Fibroblast of lung (primary cell): ENCODE measurements at regions not wholly inside any gene's neighbourhood (a gene's known extent, or its start where the extent isn't known, plus 50 kb on each side); places are given as distances from the start of the nearest gene placed in this dataset.
"Not testable (repeated sequence)": the region's sequence is repeated elsewhere in the genome, so short reads cannot be mapped to it uniquely, and the experiment has no call there.

ENCODE experiments used
- DNase-seq, 2 donors: peaks; one replicate each; pipeline versions ENCODE4 v3.0.0 to v3.0.0-alpha.2; 2010; ENCODE audit warnings: low read depth in 2 of 2
- H2AFZ ChIP-seq: 2 replicates; pipeline ENCODE4 v1.5.1; 2012; ENCODE audit warnings: low read length, control low read depth, inconsistent platforms
- H3K27ac ChIP-seq: 2 replicates; pipeline ENCODE4 v1.5.1; 2011; ENCODE audit warnings: low read length, control low read depth; ENCODE audit not compliant: insufficient read depth
- H3K27me3 ChIP-seq: 2 replicates; pipeline ENCODE4 v1.5.1; 2011; ENCODE audit warnings: mild to moderate bottlenecking, low read length; ENCODE audit not compliant: control insufficient read depth, insufficient read depth
- H3K36me3 ChIP-seq: 2 replicates; pipeline ENCODE4 v1.5.1; 2011; ENCODE audit warnings: low read length; ENCODE audit not compliant: control insufficient read depth, insufficient read depth
- H3K4me1 ChIP-seq: 2 replicates; pipeline ENCODE4 v1.5.1; 2011; ENCODE audit warnings: low read length; ENCODE audit not compliant: control insufficient read depth, insufficient read depth; ENCODE audit errors: extremely low read depth
- H3K4me2 ChIP-seq: 2 replicates; pipeline ENCODE4 v1.5.1; 2011; ENCODE audit warnings: low read length, control low read depth; ENCODE audit not compliant: insufficient read depth; ENCODE audit errors: extremely low read depth
- H3K4me3 ChIP-seq, 4 experiments: fragments of 200-600 bp in 1 of 4; sonication (generic) in 1 of 4; replicated peaks in 1 of 4; 2 replicates each; pipeline ENCODE4 v1.5.1; 2011 to 2016; ENCODE audit warnings: low read length in 4 of 4, low read depth in 3 of 4, mild to moderate bottlenecking in 3 of 4, control low read depth in 2 of 4, inconsistent platforms in 1 of 4, mixed read lengths in 1 of 4; ENCODE audit not compliant: insufficient read depth in 1 of 4; ENCODE audit errors: control extremely low read depth in 1 of 4
- H3K79me2 ChIP-seq: 2 replicates; pipeline ENCODE4 v1.5.1; 2012; ENCODE audit warnings: mild to moderate bottlenecking, low read length, inconsistent platforms; ENCODE audit not compliant: control insufficient read depth, insufficient read depth
- H3K9ac ChIP-seq: 2 replicates; pipeline ENCODE4 v1.5.1; 2011; ENCODE audit warnings: mild to moderate bottlenecking, low read length, control low read depth; ENCODE audit not compliant: insufficient read depth
- H3K9me3 ChIP-seq: 2 replicates; pipeline ENCODE4 v1.5.1; 2012; ENCODE audit warnings: low read depth, low read length; ENCODE audit not compliant: control insufficient read depth, insufficient read depth
- H4K20me1 ChIP-seq: 2 replicates; pipeline ENCODE4 v1.5.1; 2011; ENCODE audit warnings: low read length; ENCODE audit not compliant: control insufficient read depth, insufficient read depth; ENCODE audit errors: extremely low read depth
- EZH2 ChIP-seq: IDR thresholded peaks from 2 replicates; pipeline ENCODE4 v1.5.1; 2012; ENCODE audit warnings: low read length, control low read depth, mild to moderate bottlenecking; ENCODE audit errors: missing control alignments
- TF ChIP-seq, protein P1 (sequence below), 2 donors: IDR thresholded peaks in 1 of 2; conservative IDR thresholded peaks in 1 of 2; 1 replicate in 1 of 2; 2 replicates in 1 of 2; pipeline ENCODE4 v1.5.1; 2011 to 2012; ENCODE audit warnings: low read length in 2 of 2, control low read depth in 1 of 2, inconsistent platforms in 1 of 2, low read depth in 1 of 2, mild to moderate bottlenecking in 1 of 2

DNA sequence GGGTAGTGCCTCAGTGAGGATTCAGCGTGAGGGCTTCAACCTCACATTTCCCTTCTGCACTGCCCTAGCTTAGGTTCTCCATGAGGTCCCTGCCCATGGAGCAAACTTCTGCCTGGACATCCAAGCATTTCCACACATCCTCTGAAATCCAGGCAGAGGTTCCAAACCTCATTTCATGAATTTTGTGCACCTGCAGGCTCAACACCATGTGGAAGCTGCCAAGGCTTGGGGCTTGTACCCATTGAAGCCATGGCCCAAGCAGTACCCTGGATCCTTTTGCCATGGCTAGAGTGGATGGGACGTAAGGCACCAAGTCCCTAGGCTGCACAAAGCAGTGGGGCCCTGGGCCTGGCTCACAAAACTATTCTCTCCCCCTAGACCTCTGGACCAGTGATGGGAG is 877.1 kb upstream of the KLHL1 start:
- TF ChIP-seq EZH2: no peak
- TF ChIP-seq, protein P1, sequence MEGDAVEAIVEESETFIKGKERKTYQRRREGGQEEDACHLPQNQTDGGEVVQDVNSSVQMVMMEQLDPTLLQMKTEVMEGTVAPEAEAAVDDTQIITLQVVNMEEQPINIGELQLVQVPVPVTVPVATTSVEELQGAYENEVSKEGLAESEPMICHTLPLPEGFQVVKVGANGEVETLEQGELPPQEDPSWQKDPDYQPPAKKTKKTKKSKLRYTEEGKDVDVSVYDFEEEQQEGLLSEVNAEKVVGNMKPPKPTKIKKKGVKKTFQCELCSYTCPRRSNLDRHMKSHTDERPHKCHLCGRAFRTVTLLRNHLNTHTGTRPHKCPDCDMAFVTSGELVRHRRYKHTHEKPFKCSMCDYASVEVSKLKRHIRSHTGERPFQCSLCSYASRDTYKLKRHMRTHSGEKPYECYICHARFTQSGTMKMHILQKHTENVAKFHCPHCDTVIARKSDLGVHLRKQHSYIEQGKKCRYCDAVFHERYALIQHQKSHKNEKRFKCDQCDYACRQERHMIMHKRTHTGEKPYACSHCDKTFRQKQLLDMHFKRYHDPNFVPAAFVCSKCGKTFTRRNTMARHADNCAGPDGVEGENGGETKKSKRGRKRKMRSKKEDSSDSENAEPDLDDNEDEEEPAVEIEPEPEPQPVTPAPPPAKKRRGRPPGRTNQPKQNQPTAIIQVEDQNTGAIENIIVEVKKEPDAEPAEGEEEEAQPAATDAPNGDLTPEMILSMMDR (conservative IDR thresholded peaks at IDR 0.05 in 1 of 2, IDR thresholded peaks at IDR 0.05 in 1 of 2; ENCODE audit: low read depth in 1 of 2, low read length in 2 of 2): no peak
- Histone ChIP-seq H3K27ac (no peak overlapping the region), H3K27me3 (no peaks in the 10 kb centered on the region), H3K9me3 (no peaks in the 10 kb centered on the region), H3K4me2 (no peak overlapping the region), H3K4me3 (no peak overlapping the region), H3K9ac (no peak overlapping the region), H2AFZ (no peak overlapping the region), H3K4me1 (no peaks in the 10 kb centered on the region), H3K79me2 (no peaks in the 10 kb centered on the region), H4K20me1 (no peaks in the 10 kb centered on the region), H3K36me3 (no peaks in the 10 kb centered on the region)
- no peak for DNase-seq

DNA sequence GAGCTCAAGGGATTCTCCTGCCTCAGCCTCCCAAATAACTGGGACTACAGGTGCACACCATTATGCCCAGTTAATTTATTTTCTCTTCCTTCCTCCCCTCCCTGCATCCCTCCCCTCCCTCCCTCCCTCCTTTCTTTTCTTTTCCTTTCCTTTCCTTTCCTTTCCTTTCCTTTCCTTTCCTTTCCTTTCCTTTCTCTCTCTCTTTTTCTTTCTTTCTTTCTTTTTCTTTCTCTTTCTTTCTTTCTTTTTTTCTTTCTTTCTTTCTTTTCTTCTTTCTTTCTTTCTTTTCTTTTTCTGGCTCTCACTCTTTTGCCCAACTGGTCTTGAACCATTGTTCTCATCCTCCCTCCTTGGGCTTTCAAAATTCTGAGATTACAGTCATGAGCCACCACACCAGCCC is 873.0 kb upstream of the KLHL1 start:
- not testable (repeated sequence) for H2AFZ ChIP-seq, H4K20me1 ChIP-seq, H3K9ac ChIP-seq, H3K79me2 ChIP-seq, H3K27ac ChIP-seq, H3K4me2 ChIP-seq, DNase-seq, H3K27me3 ChIP-seq, H3K9me3 ChIP-seq, H3K4me1 ChIP-seq, H3K4me3 ChIP-seq, H3K36me3 ChIP-seq

DNA sequence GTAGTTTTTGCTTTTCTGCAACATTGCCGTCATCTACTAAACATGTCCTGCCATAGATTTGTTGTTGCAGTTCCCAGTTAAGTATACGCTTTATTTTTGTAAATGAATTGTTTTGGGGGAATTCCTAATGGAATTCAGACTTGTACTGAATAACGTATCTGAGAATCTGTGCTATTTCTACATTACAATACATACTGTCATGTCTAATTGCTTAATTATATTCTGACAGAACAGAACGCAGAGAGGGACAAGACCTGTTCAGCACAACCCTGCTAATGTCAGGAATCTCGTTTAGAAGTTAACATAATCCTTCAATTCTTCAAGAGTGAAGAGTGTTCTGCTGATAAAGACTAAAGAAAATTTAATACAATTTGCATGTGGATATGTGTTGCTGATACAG is 861.1 kb upstream of the KLHL1 start:
- Histone ChIP-seq H3K27me3 (no peaks in the 10 kb centered on the region), H3K27ac (no peak overlapping the region), H3K36me3 (no peaks in the 10 kb centered on the region), H3K9ac (no peak overlapping the region), H4K20me1 (no peaks in the 10 kb centered on the region), H3K9me3 (no peaks in the 10 kb centered on the region), H2AFZ (no peak overlapping the region), H3K79me2 (no peaks in the 10 kb centered on the region), H3K4me1 (no peaks in the 10 kb centered on the region), H3K4me2 (no peak overlapping the region), H3K4me3 (no peak overlapping the region)
- TF ChIP-seq EZH2: no peak
- TF ChIP-seq, protein P1 (conservative IDR thresholded peaks at IDR 0.05 in 1 of 2, IDR thresholded peaks at IDR 0.05 in 1 of 2; ENCODE audit: low read depth in 1 of 2, low read length in 2 of 2): no peak
- no peak for DNase-seq

DNA sequence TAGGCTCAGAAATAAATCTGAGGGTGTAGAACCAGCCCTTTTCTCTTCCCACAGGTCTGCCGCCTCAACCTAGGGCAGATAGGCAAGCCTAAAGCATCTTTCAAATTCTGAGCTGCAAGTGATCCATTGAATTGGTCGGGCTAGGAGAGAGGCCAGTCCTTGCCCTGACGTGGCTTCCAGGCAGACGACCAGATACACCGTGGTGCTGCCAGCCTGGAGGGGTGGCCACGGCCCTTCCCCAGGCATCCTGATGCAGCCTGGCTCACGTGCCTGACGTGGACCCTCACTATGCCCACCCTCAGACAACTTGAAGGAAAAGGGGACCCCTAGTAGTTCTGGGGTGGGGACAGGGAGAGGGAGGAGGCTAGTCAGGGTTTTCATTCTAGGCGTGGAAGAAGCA is 859.3 kb upstream of the KLHL1 start:
- H3K9ac ChIP-seq: no peak overlapping the region
- no peaks in the 10 kb centered on the region for H3K79me2 ChIP-seq
- no peak for DNase-seq
- no peaks in the 10 kb centered on the region for H3K4me1 ChIP-seq
- no peaks in the 10 kb centered on the region for H3K36me3 ChIP-seq
- no peak overlapping the region for H3K27ac ChIP-seq
- no peak overlapping the region for H3K4me2 ChIP-seq
- no peaks in the 10 kb centered on the region for H4K20me1 ChIP-seq
- no peak for TF ChIP-seq EZH2
- TF ChIP-seq, protein P1 (conservative IDR thresholded peaks at IDR 0.05 in 1 of 2, IDR thresholded peaks at IDR 0.05 in 1 of 2; ENCODE audit: low read depth in 1 of 2, low read length in 2 of 2): no peak
- no peaks in the 10 kb centered on the region for H3K9me3 ChIP-seq
- H2AFZ ChIP-seq: no peak overlapping the region
- no peak overlapping the region for H3K4me3 ChIP-seq
- no peaks in the 10 kb centered on the region for H3K27me3 ChIP-seq
